Caco-2 (cell line): ENCODE measurements at regions not wholly inside any gene's neighbourhood (a gene's known extent, or its start where the extent isn't known, plus 50 kb on each side); places are given as distances from the start of the nearest gene placed in this dataset.

Experiments
- BruUV-seq: library from RNA; stranded (reverse); fragments of 400-500 nt; replicated peaks from 2 replicates; lab custom pipeline; 2021; lab: Mats Ljungman, UMichigan
- CTCF ChIA-PET: fragments of 300-600 bp; sonication (Branson Sonifier 250); formaldehyde crosslinking; loops from one replicate; lab custom pipeline; 2022; ENCODE audit warnings: antibody characterized with exemption; lab: Charles Lee
- POLR2A ChIA-PET: fragments of 300-600 bp; sonication (Branson Sonifier 250); formaldehyde crosslinking; loops from one replicate; lab custom pipeline; 2022; ENCODE audit warnings: antibody characterized with exemption; lab: Charles Lee
- DNase-seq, 2 experiments: peaks; one replicate each; pipeline versions ENCODE4 v3.0.0 to v3.0.0-alpha.2; 2020 to 2022
- H3K27me3 ChIP-seq: replicated peaks from 2 replicates; pipeline ENCODE4 v1.6.0; 2011; ENCODE audit warnings: low read length; ENCODE audit not compliant: control insufficient read depth, insufficient read depth
- H3K36me3 ChIP-seq: 2 replicates; pipeline ENCODE4 v1.5.1; 2011; ENCODE audit warnings: low read length; ENCODE audit not compliant: control insufficient read depth, insufficient read depth
- H3K4me1 ChIP-seq: fragments of 250-450 bp; sonication (Bioruptor Pico); 2 replicates; pipeline ENCODE4 v1.5.1; 2020; ENCODE audit warnings: mild to moderate bottlenecking
- H3K4me3 ChIP-seq: 2 replicates; pipeline ENCODE4 v1.5.1; 2011; ENCODE audit warnings: low read depth, mild to moderate bottlenecking, control low read depth, low read length
- H3K9me3 ChIP-seq: fragments of 250-450 bp; sonication (Bioruptor Pico); 2 replicates; pipeline ENCODE4 v1.5.1; 2020; ENCODE audit warnings: mild to moderate bottlenecking, moderate library complexity
- H3K27ac Mint-ChIP-seq: one replicate; pipeline ENCODE4 v1.8.0; 2022; ENCODE audit warnings: mixed read lengths; ENCODE audit not compliant: unreplicated experiment
- H3K27me3 Mint-ChIP-seq: one replicate; pipeline ENCODE4 v1.8.0; 2022; ENCODE audit warnings: mixed read lengths; ENCODE audit not compliant: insufficient read depth, unreplicated experiment
- H3K36me3 Mint-ChIP-seq: one replicate; pipeline ENCODE4 v1.8.0; 2022; ENCODE audit warnings: mild to moderate bottlenecking, mixed read lengths; ENCODE audit not compliant: insufficient read depth, unreplicated experiment
- H3K4me1 Mint-ChIP-seq: one replicate; pipeline ENCODE4 v1.8.0; 2022; ENCODE audit warnings: low read depth, mixed read lengths; ENCODE audit not compliant: unreplicated experiment
- H3K4me3 Mint-ChIP-seq: one replicate; pipeline ENCODE4 v1.8.0; 2022; ENCODE audit warnings: mild to moderate bottlenecking, moderate library complexity, mixed read lengths; ENCODE audit not compliant: unreplicated experiment
- H3K9me3 Mint-ChIP-seq: one replicate; pipeline ENCODE4 v1.8.0; 2022; ENCODE audit warnings: mixed read lengths; ENCODE audit not compliant: unreplicated experiment
- CTCF ChIP-seq, 2 experiments: fragments of 200-600 bp in 1 of 2; IDR thresholded peaks; 1 replicate in 1 of 2; 2 replicates in 1 of 2; pipeline versions ENCODE4 v1.5.1 to v1.8.0; 2011 to 2022; ENCODE audit warnings: antibody characterized with exemption in 1 of 2, control low read depth in 1 of 2, inconsistent platforms in 1 of 2, low read depth in 1 of 2, low read length in 1 of 2, mild to moderate bottlenecking in 1 of 2, moderate library complexity in 1 of 2; ENCODE audit not compliant: insufficient read depth in 1 of 2, severe bottlenecking in 1 of 2, unreplicated experiment in 1 of 2
- intact Hi-C: fragments of 100-400 bp; cut with micrococcal nuclease; formaldehyde crosslinking; loops from one replicate; pipeline ENCODE4 v1.10.0; 2022; ENCODE audit not compliant: unreplicated experiment

- Mint-ChIP-seq H3K9me3 (no peaks in the 10 kb centered on the region), H3K27me3 (no peaks in the 10 kb centered on the region), H3K27ac (no peak overlapping the region), H3K4me1 (no peaks in the 10 kb centered on the region), H3K36me3 (no peaks in the 10 kb centered on the region), H3K4me3 (no peak overlapping the region)
- H3K36me3 ChIP-seq: no peaks in the 10 kb centered on the region
- no peaks in the 10 kb centered on the region for H3K9me3 ChIP-seq
- DNase-seq: no peak
- no TSS peak for BruUV-seq
- TF ChIP-seq CTCF (IDR thresholded peaks at IDR 0.05; ENCODE audit: insufficient read depth in 1 of 2, low read depth in 1 of 2, low read length in 1 of 2, severe bottlenecking in 1 of 2, unreplicated experiment in 1 of 2): no peak
- ChIA-PET CTCF (no interaction called here), POLR2A (no interaction called here)
- no peaks in the 10 kb centered on the region for H3K27me3 ChIP-seq
- no peaks in the 10 kb centered on the region for H3K4me1 ChIP-seq
- no peak overlapping the region for H3K4me3 ChIP-seq
- intact Hi-C loops: no loop called here
Measured at GRCh38 chr16:60729051-60729450, 1307.2 kb downstream of the CDH8 start.

DNA sequence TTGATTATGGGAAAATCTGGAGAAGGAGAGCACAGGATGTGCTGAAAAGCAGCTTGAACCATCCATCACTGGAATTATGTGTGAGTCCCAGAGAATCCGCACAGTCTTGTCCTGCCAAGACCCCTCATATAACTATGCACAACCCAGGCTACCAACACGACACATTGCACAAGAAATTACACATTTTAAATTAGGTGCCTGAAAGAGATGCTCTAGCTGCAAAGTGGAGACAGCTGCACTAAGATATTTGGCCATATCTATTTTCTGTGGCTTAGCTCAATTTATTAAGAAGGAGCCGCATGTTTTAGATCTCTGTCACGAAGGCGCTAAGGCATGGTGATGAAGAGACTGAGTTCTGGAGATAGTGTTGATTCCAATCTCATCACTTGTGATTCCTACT is 1308.4 kb downstream of the CDH8 start:
- H3K4me1 ChIP-seq: no peaks in the 10 kb centered on the region
- POLR2A ChIA-PET: no interaction called here
- intact Hi-C loops: no loop called here

DNA sequence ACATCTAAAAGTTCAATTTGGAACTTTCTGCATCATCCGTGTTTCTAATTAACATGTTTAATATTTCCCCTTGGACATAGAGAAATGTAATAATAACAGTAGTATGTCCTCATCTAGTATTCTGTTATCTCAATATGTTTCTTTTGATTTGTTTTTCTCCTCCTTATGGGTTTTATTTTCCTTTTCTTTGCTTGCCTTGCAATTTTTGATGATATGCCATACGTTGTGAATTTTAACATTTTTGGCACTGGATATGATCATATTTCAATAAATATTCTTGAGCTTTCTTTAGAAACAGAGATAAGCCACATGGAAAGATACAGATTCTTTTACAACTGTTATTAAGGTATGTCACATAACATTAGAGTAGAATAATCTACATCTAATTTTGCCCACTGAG is 1316.2 kb downstream of the CDH8 start:
- no peaks in the 10 kb centered on the region for H3K36me3 Mint-ChIP-seq
- peaks cover 16% of the 10 kb centered on the region for H3K9me3 Mint-ChIP-seq
- no peak overlapping the region for H3K27ac Mint-ChIP-seq
- H3K27me3 Mint-ChIP-seq: no peaks in the 10 kb centered on the region
- Histone ChIP-seq H3K27me3 (no peaks in the 10 kb centered on the region), H3K9me3 (no peaks in the 10 kb centered on the region), H3K36me3 (no peaks in the 10 kb centered on the region), H3K4me1 (no peaks in the 10 kb centered on the region), H3K4me3 (no peak overlapping the region)
- H3K4me3 Mint-ChIP-seq: no peak overlapping the region
- CTCF ChIA-PET: no interaction called here
- intact Hi-C loops: no loop called here
- POLR2A ChIA-PET: no interaction called here
- DNase-seq: no peak
- TF ChIP-seq CTCF (IDR thresholded peaks at IDR 0.05; ENCODE audit: insufficient read depth in 1 of 2, low read depth in 1 of 2, low read length in 1 of 2, severe bottlenecking in 1 of 2, unreplicated experiment in 1 of 2): no peak
- no peaks in the 10 kb centered on the region for H3K4me1 Mint-ChIP-seq
- BruUV-seq: no TSS peak

More for the DNA sequence above, 1308.4 kb downstream of the CDH8 start:
- no peaks in the 10 kb centered on the region for H3K4me1 Mint-ChIP-seq
- H3K9me3 Mint-ChIP-seq: no peaks in the 10 kb centered on the region
- H3K4me3 Mint-ChIP-seq: no peak overlapping the region
- H3K36me3 Mint-ChIP-seq: no peaks in the 10 kb centered on the region
- no peak for TF ChIP-seq CTCF (IDR thresholded peaks at IDR 0.05; ENCODE audit: insufficient read depth in 1 of 2, low read depth in 1 of 2, low read length in 1 of 2, severe bottlenecking in 1 of 2, unreplicated experiment in 1 of 2)
- Histone ChIP-seq H3K27me3 (no peaks in the 10 kb centered on the region), H3K36me3 (no peaks in the 10 kb centered on the region), H3K4me3 (no peak overlapping the region), H3K9me3 (no peaks in the 10 kb centered on the region)
- H3K27ac Mint-ChIP-seq: no peak overlapping the region
- BruUV-seq: no TSS peak
- H3K27me3 Mint-ChIP-seq: no peaks in the 10 kb centered on the region
- DNase-seq: no peak
- CTCF ChIA-PET: no interaction called here
